HG03060 (cell line): ENCODE measurements at regions not wholly inside any gene's neighbourhood (a gene's known extent, or its start where the extent isn't known, plus 50 kb on each side); places are given as distances from the start of the nearest gene placed in this dataset.
"Not testable (repeated sequence)": the region's sequence is repeated elsewhere in the genome, so short reads cannot be mapped to it uniquely, and the experiment has no call there.

ENCODE experiments used
- ATAC-seq: cut with Tn5 transposase; IDR thresholded peaks from one replicate; pipeline ENCODE4 v1.9.1; 2021; ENCODE audit warnings: low read depth, moderate number of reproducible peaks; ENCODE audit not compliant: unreplicated experiment

DNA sequence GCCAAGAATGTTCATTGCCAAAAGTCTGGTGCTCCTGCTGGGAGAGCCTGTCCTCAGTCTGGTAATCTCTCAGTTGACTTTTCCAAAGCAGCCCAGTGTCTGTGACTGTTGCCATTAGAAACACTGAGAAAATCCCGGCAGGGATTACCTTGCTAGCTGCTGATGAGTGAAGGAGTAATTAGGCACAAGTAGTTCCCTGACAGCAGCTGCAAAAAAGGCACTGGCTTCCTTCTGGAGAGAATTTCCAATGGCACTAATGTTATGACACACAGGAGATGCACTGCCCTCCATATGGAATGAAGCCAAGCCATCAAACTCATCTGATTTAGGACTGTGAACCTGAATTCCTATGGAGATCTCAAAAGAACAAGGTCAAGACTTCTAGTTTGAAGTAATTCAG, 1321.2 kb upstream of the SEL1L start:
- ATAC-seq: no peak

DNA sequence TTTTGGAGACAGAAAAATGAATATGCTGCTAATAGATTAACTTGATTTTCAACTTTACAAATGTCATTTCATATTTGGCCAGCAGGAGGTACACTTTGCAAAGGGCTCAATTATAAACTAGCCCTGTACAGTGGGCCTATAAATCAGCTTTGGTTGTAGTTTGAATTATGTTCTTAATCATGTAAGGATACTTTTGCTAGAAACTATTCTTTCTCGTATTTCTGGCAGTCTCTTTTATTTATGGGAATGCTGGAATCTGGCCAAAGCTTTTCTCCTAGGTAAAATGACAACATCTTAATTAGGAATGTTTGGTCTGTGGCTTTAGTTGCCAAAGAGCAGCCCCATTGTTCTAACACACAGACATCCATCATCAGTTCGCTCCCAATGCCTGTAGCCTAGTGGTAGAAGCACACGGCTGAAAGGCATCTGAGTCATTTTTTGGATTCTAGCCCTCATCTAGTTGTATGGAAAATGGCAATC, 1322.3 kb upstream of the SEL1L start:
- ATAC-seq: no peak

DNA sequence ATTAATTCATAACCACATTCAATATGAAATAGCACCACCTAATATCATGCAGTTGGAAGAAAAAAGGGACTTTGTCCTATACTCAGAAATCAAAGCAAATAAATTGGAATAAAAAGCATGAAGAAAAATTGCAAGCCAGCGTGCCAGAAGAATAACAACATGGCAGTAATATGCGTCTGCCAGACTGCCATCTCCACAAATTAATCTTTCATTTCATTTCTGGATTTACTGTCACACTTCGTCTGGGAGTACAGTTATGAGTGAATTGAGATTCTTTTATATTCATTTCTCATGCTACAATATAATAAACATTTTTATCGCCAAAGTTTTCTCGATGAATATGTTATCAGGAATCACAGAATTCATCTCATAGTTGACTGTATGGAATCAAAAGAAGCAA, 1327.7 kb upstream of the SEL1L start:
- ATAC-seq: no peak

DNA sequence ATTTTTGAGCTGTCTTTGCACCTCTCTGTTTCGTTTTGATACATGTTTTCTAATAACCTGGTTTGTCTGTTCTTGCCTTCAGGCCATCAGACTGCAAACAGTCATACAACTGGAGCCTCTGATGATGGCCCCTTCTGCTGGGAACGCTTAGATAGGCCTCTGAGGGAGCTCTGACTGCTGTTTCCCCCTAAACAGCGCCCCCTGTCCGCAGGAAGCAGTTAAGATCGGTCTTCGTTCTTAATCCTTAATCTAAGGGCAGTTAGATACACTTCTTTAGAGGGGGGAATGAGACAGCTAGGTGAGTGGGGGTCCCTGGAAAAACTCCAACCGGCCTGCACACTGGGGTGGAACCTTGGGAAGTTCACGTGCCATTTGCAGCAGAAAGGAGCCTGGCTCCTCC, 1338.8 kb upstream of the SEL1L start:
- ATAC-seq: no peak

DNA sequence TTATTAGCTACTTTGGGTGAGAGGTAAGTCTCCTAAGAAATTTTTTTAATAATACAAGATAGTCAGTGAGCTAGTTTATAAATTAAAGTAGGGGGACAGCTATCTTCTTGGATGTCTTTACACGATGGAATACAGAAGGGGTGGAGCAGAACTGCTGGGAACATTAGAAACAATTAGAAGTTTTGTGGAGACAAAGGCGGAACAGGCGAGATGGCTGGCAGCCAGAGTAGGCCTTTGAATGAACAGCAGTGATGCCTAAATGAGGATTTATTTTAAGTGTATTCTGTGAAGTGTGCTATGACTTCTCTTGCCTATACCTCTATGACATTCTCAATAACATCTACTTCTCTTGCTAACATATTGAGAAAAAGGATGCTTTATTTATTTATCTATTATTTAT, 1345.3 kb upstream of the SEL1L start:
- ATAC-seq: no peak

DNA sequence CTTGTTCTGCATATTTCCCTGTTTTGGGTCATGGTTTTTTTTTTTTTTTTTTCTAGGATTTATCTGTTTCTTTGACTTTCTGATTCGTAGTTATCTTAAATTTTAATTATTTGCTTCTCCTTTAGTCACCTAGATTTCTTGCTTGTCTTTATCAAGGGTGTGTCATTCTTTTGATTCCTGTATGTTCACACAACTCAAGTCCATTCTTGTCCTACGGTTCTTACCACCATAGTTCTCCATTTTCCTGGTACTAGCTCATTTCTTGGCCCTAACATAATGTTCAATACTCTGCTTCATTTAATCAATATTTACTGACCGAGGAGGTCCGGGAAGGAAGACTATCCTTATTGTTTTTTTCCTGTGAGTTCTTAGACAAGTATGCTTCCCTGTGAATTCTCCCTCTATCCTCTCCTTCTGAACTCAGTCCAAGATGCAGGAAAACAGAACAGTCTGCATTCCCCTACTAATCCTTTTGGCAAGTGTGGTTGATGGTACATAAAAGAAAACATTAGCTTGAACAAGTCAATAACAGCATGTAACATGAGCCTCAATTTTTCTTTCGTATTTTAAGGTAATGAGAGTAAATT, 1346.4 kb upstream of the SEL1L start:
- no peak for ATAC-seq

DNA sequence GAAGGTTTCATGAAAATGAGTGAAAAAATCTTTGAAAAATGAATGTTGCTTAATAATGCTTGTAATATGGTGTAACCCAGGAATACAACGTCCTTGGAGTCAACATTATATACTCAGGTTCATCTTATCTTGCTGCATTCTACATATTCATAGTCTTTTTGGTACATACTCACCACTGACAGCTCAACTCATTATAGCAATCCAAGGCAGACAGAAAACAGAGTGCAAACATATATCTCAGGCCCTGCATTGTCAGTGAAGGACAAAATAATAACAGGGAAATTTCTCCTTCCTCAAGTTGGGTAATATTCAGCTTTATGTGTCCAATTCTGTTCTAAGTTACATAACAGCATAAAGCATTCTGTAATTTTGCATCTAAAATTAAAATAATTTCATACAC, 1353.0 kb upstream of the SEL1L start:
- ATAC-seq: no peak

DNA sequence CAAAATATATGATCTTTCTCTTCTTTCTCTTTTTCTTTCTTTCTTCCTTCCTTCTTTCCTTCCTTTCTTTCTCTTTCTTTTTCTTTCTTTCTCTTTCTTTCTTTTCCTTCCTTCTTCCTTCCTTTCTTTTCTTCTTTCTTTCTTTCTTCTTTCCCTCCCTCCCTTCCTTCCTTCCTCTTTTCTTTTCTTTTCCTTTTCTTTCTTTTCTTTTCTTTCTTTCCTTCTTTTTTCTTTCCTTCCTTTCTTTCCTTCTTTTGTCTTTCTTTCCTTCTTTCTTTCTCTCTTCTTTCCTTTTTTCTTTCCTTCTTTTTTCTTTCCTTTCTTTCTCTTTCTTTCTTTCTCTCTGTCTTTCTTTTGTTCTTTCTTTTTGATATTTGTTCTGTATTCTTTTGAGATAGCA, 1356.0 kb upstream of the SEL1L start:
- no peak for ATAC-seq

DNA sequence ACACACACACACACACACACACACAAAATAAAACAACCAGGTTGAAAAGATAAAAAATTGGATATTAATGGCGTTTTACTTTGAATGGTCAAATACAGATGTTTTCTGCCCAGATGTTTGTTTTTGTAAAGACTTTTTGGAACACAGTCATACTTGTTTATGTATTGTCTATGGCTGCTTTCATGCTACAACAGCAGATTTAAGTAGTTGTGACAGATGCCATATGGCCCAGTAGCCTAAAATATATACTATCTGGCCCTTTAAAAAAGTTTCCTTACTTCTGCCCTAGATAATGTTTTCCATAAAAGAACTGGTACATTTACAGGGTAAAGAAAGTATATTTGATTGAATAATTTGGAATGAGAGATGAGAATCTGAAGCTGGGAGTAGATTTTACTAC, 1362.8 kb upstream of the SEL1L start:
- ATAC-seq: no peak

DNA sequence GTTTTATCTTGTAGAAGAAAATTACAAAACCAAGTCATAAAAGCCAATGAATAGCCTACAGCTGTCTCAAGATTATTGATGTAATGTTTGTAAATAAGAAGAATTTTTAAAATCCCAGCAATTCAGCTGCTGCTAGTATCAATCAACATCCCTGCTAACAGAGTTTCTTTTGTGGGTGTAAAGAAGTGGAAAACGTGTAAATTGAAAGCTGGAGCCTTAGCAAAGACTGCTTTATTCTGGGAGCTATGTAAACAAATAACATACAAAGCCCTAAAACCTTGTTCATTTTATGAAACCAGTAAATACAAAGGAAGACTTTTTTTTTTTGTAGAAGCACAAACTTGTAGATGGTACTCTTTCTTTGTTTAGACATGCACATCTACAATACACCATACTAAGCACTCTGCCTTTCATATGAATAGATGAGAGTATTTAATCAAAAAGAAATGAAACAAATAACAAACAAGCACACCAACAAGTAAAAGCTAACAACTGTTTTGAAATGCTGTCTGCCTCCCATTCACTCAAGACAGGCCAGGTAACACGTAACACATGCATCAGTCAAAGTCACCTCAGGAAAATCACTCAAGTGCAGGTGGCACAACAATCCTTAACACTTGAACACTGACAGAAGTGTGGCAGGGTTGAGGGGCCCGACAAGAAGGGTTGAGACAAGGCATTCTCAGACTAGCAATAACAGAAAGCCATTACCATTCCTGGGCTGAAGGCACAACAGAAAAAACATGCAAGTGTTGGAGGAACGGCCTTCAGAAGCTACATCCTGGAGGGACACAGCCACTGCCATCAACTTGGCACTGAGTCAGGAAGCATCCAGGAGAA, 1364.0 kb upstream of the SEL1L start:
- ATAC-seq: no peak

DNA sequence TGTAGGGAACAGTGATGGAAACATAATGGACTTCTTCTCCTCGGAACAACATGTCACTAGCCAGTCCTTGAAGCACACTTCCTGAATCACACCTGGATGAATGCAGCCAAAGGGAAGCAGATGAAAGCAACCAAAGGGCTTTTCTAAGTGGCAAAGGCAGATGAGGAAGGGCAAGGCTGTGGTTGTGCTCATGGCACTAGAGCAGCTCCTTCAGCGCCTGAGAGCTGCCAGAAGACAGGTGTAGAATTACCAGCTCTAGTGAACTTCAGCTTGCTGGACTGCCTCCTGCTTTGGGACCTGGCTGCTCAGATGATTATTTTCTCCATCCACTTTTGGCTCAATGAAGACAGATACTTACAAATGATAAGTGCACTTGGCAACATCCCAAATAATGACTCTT, 1372.1 kb upstream of the SEL1L start:
- no peak for ATAC-seq

DNA sequence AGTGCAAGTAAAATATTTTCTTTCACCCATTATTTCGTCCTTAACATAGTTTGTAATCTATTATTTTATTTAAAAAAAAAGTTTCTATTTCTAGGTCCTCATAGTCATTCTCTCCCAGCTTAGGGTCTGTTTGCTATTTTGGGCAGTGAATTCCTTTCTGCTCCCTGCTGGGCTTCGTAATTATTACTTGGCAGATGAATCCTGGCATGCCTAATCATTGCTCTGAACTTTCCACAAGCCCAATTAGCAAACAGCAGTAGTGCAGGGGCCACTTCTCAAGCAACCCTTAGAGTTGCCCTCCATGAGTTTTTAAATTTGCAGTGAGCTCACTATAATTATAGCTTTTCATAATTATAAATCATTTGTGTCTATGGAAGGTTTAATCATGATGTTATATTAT, 1378.3 kb upstream of the SEL1L start:
- ATAC-seq: no peak

DNA sequence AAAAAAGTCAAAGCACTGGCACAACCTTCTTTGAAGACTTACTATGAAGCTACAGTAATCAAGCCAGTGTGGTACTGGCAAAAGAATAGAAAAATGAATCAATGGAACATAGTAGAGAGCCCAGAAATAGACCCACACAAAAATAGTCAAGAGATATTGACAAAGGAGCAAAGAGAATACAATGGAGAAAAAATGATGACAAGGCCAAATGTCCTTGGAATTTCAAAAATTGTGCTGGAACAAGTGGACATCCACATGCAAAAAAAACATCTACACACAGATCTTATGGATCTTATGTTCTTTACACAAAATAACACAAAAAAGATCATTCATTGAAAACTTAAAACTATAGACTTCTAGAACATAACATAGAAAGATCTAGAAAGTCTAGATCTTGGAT, 1379.7 kb upstream of the SEL1L start:
- ATAC-seq: no peak

DNA sequence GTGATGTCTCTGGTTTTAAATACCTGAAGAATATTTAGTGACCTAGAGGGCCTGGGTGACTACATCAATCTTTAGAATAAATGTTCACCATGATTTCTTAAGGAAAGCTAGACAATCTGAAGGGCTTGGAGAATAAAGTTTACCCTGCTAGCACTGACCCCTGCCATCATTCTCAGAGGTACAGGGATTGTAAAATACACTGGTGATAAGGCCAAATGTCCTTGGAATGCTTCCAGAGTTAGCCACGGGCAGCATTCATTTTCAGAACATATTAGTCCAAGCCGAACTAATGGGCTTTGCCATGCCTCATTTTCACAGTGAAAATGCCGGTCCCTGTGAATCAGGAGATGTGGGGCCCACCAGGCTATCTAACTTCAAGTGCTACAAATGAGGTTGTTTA, 1381.7 kb upstream of the SEL1L start:
- no peak for ATAC-seq

DNA sequence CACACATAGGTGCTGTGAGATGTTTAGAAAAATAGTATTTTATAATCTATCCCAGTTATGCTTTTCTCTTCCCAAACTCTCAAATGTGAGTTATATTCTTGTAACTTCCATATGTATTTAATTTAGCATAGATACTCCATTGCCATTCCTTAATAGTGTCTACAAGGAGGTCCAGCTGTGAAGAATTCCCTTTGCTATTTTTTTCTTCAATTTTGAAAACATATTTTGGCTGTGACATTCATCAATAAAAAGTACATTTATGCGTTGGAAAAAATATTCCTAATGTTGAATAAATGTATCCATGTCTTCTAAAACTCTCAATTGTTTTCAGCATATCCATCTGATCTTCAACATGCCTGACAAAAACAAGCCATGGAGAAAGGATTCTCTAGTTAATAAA, 1402.0 kb upstream of the SEL1L start:
- no peak for ATAC-seq

DNA sequence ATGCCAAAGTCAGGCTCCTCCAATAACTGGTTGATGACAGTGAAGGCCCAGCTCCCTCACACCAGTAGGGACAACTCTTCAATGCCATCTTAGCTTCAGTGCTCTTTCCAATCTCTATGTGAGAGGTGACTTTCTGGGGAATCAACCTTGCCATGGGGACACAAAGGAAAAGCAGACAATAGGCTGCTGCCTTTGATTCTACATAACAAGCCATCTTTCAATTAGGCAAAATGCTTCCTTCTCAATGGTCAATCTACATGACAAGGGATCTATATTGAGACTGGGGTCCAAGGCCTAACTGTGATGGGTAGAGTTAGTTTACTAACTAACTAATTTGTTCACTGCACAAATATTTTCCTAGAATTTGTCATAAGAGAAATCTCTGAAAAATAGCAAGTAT, 1417.5 kb upstream of the SEL1L start:
- ATAC-seq: no peak

DNA sequence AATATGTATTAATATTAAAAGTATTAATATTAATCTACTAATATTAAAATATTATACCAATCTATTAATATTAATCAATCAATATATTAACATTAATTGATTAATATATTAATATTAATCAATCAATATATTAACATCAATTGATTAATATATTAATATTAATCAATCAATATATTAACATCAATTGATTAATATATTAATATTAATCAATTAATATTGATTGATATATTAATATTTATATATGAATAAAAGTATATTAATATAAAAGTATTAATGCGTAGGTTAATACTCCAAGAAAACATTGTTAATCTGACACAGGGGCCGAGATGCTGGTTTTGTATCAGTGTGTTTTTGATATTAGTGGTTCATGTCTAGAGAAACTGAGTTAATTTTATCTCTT, 1430.1 kb upstream of the SEL1L start:
- no peak for ATAC-seq

DNA sequence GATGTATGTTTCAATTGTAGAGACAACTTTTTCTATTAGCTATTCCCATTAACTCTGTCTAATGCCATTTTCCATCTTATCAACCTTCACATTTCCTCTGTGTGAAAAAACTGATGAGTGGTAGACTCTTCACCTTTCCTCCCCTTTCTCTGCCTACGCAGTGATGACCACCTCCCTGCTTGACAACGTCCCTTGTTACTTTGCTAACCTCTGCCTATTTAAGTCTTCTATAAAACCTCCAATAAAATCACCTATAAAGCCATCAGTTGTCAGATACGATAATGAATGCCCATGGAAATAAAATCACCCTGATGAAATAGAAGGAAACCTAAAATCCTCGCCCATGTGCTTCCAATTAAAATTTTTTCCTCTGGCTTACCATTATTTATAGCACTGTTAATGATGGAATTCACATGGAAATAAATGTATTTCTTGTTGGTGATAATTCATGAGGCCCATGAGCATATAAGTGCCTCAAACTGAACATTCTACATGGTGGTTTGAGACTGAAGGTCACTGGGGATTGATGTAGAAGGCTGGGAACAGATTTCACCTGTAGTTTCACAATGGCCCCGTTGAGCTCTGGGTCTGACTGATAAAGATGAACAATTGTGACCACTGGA, 1454.0 kb upstream of the SEL1L start:
- ATAC-seq: no peak

DNA sequence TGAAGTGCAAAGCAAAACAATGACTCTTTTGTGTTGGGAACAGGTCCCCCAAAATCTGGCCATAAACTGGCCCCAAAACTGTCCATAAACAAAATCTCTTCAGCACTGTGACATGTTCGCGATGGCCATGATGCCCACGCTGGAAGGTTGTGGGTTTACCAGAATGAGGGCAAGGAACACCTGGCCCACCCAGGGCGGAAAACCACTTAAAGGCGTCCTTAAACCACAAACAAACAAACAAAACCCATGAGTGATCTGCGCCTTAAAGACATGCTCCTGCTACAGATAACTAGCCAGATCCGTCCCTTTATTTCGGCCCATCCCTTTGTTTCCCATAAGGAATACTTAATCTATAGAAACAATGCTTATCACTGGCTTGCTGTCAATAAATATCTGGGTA, 1460.9 kb upstream of the SEL1L start:
- not testable (repeated sequence) for ATAC-seq

DNA sequence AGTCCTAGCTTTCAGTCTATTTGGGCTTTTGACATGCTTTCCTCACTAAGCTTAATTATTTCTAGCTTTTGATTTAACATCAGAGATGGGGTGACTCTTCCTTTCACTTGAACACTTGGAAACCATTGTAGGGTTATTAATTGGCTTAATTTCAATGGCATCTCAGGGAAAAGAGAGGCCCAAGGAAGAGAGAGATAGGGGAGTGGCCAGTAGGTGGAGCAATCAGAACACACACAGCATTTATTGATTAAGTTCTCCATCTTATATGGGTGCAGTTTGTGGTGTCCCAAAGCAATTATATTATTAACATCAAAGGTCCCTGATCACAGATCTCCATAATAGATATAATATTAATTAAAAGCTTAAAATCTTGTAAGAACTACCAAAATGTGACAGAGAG, 1466.1 kb upstream of the SEL1L start:
- no peak for ATAC-seq

DNA sequence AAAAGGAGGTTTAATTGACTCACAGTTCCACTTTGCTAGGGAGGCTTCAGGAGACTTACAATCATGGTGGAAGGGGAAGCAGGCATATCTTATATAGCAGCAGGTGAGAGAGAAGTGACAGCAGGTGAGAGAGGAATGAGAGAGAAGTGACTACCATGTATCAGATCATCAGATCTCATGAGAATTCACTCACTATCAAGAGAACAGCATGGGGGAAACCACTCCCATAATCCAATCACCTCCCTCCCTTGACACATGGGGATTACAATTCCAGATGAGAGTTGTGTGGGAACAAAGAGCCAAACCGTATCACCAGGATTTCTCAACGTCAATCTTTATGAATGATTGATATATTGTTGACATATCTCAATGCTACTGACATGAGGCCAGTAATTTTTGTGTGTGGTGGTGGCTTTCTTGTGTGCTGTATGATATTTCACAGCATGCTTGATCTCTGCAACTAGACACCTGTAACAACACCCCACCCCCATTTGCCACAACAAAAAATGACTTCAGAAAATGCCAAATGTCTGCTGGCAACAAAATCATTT, 1470.9 kb upstream of the SEL1L start:
- no peak for ATAC-seq
